GM21786 (cell line): ENCODE measurements at regions not wholly inside any gene's neighbourhood (a gene's known extent, or its start where the extent isn't known, plus 50 kb on each side); places are given as distances from the start of the nearest gene placed in this dataset.
"Not testable (repeated sequence)": the region's sequence is repeated elsewhere in the genome, so short reads cannot be mapped to it uniquely, and the experiment has no call there.

ENCODE experiments used
- ATAC-seq: cut with Tn5 transposase; IDR thresholded peaks from one replicate; pipeline ENCODE4 v1.9.1; 2021; ENCODE audit not compliant: unreplicated experiment

GRCh38 chr2:87258887-87259286 is 237.2 kb upstream of the PLGLB1 start:
- ATAC-seq = not testable (repeated sequence)

GRCh38 chr2:87262184-87262702 is 240.6 kb upstream of the PLGLB1 start:
- ATAC-seq = not testable (repeated sequence)

- not testable (repeated sequence) for ATAC-seq
Measured at GRCh38 chr2:87263868-87264518, 242.3 kb upstream of the PLGLB1 start.

GRCh38 chr2:87275192-87275591 is 253.5 kb upstream of the PLGLB1 start:
- not testable (repeated sequence) for ATAC-seq

- ATAC-seq = not testable (repeated sequence)
Measured at GRCh38 chr2:87275974-87276629, 254.5 kb upstream of the PLGLB1 start.

GRCh38 chr2:87276673-87277072 is 255.0 kb upstream of the PLGLB1 start:
- ATAC-seq = not testable (repeated sequence)

GRCh38 chr2:87277734-87278133 is 256.1 kb upstream of the PLGLB1 start:
- ATAC-seq = not testable (repeated sequence)

- not testable (repeated sequence) for ATAC-seq
Measured at GRCh38 chr2:87280596-87281355, 259.1 kb upstream of the PLGLB1 start.

- not testable (repeated sequence) for ATAC-seq
Measured at GRCh38 chr2:87283735-87284470, 262.3 kb upstream of the PLGLB1 start.

GRCh38 chr2:87284471-87284772 is 262.8 kb upstream of the PLGLB1 start:
- not testable (repeated sequence) for ATAC-seq

- not testable (repeated sequence) for ATAC-seq
Measured at GRCh38 chr2:87285139-87285538, 263.5 kb upstream of the PLGLB1 start.

GRCh38 chr2:87290566-87291307 is 269.1 kb upstream of the PLGLB1 start:
- ATAC-seq = not testable (repeated sequence)

- not testable (repeated sequence) for ATAC-seq
Measured at GRCh38 chr2:87291400-87292200, 270.0 kb upstream of the PLGLB1 start.

- not testable (repeated sequence) for ATAC-seq
Measured at GRCh38 chr2:87293931-87294594, 272.4 kb upstream of the PLGLB1 start.

- not testable (repeated sequence) for ATAC-seq
Measured at GRCh38 chr2:87295135-87295534, 273.5 kb upstream of the PLGLB1 start.

- ATAC-seq = not testable (repeated sequence)
Measured at GRCh38 chr2:87301349-87301748, 279.7 kb upstream of the PLGLB1 start.

- ATAC-seq = not testable (repeated sequence)
Measured at GRCh38 chr2:87301871-87302270, 280.2 kb upstream of the PLGLB1 start.

- ATAC-seq = not testable (repeated sequence)
Measured at GRCh38 chr2:87308621-87309020, 287.0 kb upstream of the PLGLB1 start.

- ATAC-seq = not testable (repeated sequence)
Measured at GRCh38 chr2:87309785-87310184, 288.1 kb upstream of the PLGLB1 start.
